Keratinocyte (primary cell): ENCODE measurements at regions not wholly inside any gene's neighbourhood (a gene's known extent, or its start where the extent isn't known, plus 50 kb on each side); places are given as distances from the start of the nearest gene placed in this dataset.

Experiments
- DNase-seq: peaks from one replicate; pipeline ENCODE4 v3.0.0-alpha.2; 2011; ENCODE audit warnings: low read depth, missing footprints, low spot score
- FAIRE-seq: peaks from 2 replicates; lab custom pipeline; 2011; peaks lifted over from hg19 to GRCh38; lab: Jason Lieb, UNC
- H2AFZ ChIP-seq: 2 replicates; pipeline ENCODE4 v1.6.0; 2012; ENCODE audit warnings: low read length, control low read depth, inconsistent platforms; ENCODE audit not compliant: control insufficient read depth
- H3K27ac ChIP-seq: 2 replicates; pipeline ENCODE4 v1.5.1; 2011; ENCODE audit warnings: low read length; ENCODE audit not compliant: control insufficient read depth, insufficient read depth
- H3K27me3 ChIP-seq: 3 replicates; pipeline ENCODE4 v1.6.0; 2011; ENCODE audit warnings: low read length; ENCODE audit not compliant: control insufficient read depth, insufficient read depth; ENCODE audit errors: extremely low read depth
- H3K36me3 ChIP-seq, 2 experiments: 2 replicates in 1 of 2; 3 replicates in 1 of 2; pipeline ENCODE4 v1.5.1; 2011; ENCODE audit warnings: low read length in 2 of 2, mild to moderate bottlenecking in 1 of 2; ENCODE audit not compliant: control insufficient read depth in 2 of 2, insufficient read depth in 2 of 2; ENCODE audit errors: extremely low read depth in 1 of 2
- H3K4me1 ChIP-seq: 3 replicates; pipeline ENCODE4 v1.5.1; 2011; ENCODE audit warnings: low read length; ENCODE audit not compliant: control insufficient read depth, insufficient read depth; ENCODE audit errors: extremely low read depth
- H3K4me2 ChIP-seq: 3 replicates; pipeline ENCODE4 v1.6.0; 2011; ENCODE audit warnings: low read depth, low read length; ENCODE audit not compliant: control insufficient read depth, insufficient read depth; ENCODE audit errors: extremely low read depth
- H3K4me3 ChIP-seq, 3 experiments: fragments of 200-600 bp in 1 of 3; sonication (generic) in 1 of 3; 2 replicates in 2 of 3; 3 replicates in 1 of 3; pipeline ENCODE4 v1.5.1; 2011 to 2016; ENCODE audit warnings: low read length in 3 of 3, mild to moderate bottlenecking in 3 of 3, control low read depth in 2 of 3, inconsistent platforms in 1 of 3, low read depth in 1 of 3, mixed read lengths in 1 of 3, mixed run types in 1 of 3, moderate library complexity in 1 of 3; ENCODE audit not compliant: control insufficient read depth in 2 of 3, insufficient read depth in 2 of 3; ENCODE audit errors: extremely low read depth in 1 of 3
- H3K79me2 ChIP-seq: 2 replicates; pipeline ENCODE4 v1.6.0; 2012; ENCODE audit warnings: low read length; ENCODE audit not compliant: control insufficient read depth, insufficient read depth
- H3K9ac ChIP-seq: 3 replicates; pipeline ENCODE4 v1.6.0; 2011; ENCODE audit warnings: low read length; ENCODE audit not compliant: control insufficient read depth, insufficient read depth; ENCODE audit errors: extremely low read depth
- H3K9me1 ChIP-seq: 3 replicates; pipeline ENCODE4 v1.6.0; 2011; ENCODE audit warnings: low read length; ENCODE audit not compliant: control insufficient read depth, insufficient read depth; ENCODE audit errors: extremely low read depth
- H3K9me3 ChIP-seq: 2 replicates; pipeline ENCODE4 v1.5.1; 2012; ENCODE audit warnings: low read depth, low read length; ENCODE audit not compliant: control insufficient read depth
- H4K20me1 ChIP-seq: 3 replicates; pipeline ENCODE4 v1.6.0; 2011; ENCODE audit warnings: low read length; ENCODE audit not compliant: control insufficient read depth, insufficient read depth; ENCODE audit errors: extremely low read depth
- EZH2 ChIP-seq: IDR thresholded peaks from one replicate; pipeline ENCODE4 v1.6.1; 2012; ENCODE audit warnings: inconsistent platforms, mild to moderate bottlenecking, low read length, moderate library complexity
- dilution Hi-C: fragments of 300-500 bp; cut with MboI; formaldehyde crosslinking; loops from one replicate; pipeline ENCODE4 v1.7.0; 2020; ENCODE audit warnings: low sequenced_read_pairs; ENCODE audit not compliant: extremely low pct_ligation_motif_present
- TF ChIP-seq, protein P1 (sequence below), 3 experiments: IDR thresholded peaks in 1 of 3; conservative IDR thresholded peaks in 1 of 3; optimal IDR thresholded peaks in 1 of 3; 2 replicates in 2 of 3; 3 replicates in 1 of 3; pipeline versions ENCODE3 to v1.5.1; 2011; ENCODE audit warnings: low read length in 3 of 3, mild to moderate bottlenecking in 3 of 3, moderate library complexity in 2 of 3, control low read depth in 1 of 3, inconsistent platforms in 1 of 3; ENCODE audit not compliant: insufficient read depth in 2 of 3; ENCODE audit errors: extremely low read depth in 1 of 3

DNA sequence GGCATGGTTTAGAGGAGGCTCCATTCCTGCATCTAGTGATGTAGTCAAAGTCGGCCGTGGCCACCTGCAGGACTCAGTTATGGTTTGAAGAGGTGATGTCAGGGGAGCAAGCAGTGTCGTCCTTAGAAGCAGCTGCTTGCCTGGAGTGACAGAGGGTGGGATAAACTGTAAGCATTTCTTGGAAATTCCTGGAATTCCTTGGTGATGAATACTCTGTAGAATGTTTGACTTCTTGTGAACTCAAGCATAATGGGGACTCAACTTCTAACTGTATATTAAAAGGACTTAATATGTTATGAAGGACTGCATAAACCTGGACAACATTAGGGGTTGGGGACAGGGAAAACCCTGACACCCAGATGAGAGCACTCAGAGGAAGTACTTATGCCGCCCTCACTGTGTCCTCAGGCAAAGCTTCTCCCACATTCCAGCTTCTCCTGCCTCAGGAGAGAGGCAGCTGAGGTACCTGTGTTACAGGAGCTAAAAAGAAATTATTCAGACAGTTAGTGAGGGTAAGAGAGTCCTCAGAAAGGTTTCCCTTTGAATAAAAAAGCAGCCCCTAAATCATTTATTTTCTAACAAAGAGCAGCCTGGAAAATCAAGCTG lies 459.9 kb upstream of the CELF4 start:
- H3K36me3 ChIP-seq = no peaks in the 10 kb centered on the region
- H2AFZ ChIP-seq = no peak overlapping the region
- H3K27ac ChIP-seq = no peak overlapping the region
- dilution Hi-C loops = no loop called here
- DNase-seq (no peak), FAIRE-seq (peak; percentile 53)
- H3K27me3 ChIP-seq = no peaks in the 10 kb centered on the region
- H3K9me3 ChIP-seq = no peaks in the 10 kb centered on the region
- H3K4me1 ChIP-seq = peaks cover 9% of the 10 kb centered on the region
- H3K79me2 ChIP-seq = no peaks in the 10 kb centered on the region
- TF ChIP-seq EZH2 = no peak
- TF ChIP-seq, protein P1, sequence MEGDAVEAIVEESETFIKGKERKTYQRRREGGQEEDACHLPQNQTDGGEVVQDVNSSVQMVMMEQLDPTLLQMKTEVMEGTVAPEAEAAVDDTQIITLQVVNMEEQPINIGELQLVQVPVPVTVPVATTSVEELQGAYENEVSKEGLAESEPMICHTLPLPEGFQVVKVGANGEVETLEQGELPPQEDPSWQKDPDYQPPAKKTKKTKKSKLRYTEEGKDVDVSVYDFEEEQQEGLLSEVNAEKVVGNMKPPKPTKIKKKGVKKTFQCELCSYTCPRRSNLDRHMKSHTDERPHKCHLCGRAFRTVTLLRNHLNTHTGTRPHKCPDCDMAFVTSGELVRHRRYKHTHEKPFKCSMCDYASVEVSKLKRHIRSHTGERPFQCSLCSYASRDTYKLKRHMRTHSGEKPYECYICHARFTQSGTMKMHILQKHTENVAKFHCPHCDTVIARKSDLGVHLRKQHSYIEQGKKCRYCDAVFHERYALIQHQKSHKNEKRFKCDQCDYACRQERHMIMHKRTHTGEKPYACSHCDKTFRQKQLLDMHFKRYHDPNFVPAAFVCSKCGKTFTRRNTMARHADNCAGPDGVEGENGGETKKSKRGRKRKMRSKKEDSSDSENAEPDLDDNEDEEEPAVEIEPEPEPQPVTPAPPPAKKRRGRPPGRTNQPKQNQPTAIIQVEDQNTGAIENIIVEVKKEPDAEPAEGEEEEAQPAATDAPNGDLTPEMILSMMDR (optimal IDR thresholded peaks at IDR 0.05 in 1 of 3, IDR thresholded peaks at IDR 0.05 in 1 of 3, conservative IDR thresholded peaks at IDR 0.05 in 1 of 3; ENCODE audit: extremely low read depth in 1 of 3, insufficient read depth in 2 of 3, low read length in 3 of 3) = no peak
- H3K9ac ChIP-seq = no peak overlapping the region
- no peaks in the 10 kb centered on the region for H3K9me1 ChIP-seq
- H3K4me2 ChIP-seq = peak overlapping the region; percentile 45
- H3K4me3 ChIP-seq = no peak overlapping the region
- H4K20me1 ChIP-seq = no peaks in the 10 kb centered on the region

DNA sequence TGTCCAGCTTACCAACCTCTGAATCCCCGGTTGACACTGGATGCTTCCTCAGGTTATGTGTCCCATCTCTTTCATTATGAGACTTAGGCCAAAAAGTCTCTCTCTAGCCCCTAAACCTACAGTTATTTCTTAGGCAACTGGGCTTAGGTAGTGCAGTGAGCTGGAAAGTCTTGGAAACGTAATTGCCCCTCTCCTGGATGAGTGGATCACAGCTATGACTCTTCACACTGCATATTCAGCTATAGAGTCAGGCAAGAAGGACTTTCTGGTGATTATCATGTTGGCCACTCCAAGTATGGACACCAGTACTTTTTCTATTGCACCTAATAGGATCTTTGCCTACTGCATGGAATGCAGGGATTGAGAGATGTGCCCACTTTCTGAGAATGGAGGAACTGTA lies 458.3 kb upstream of the CELF4 start:
- no peak overlapping the region for H3K4me2 ChIP-seq
- TF ChIP-seq EZH2 = no peak
- TF ChIP-seq, protein P1 (optimal IDR thresholded peaks at IDR 0.05 in 1 of 3, IDR thresholded peaks at IDR 0.05 in 1 of 3, conservative IDR thresholded peaks at IDR 0.05 in 1 of 3; ENCODE audit: extremely low read depth in 1 of 3, insufficient read depth in 2 of 3, low read length in 3 of 3) = no peak
- H3K9me1 ChIP-seq = no peaks in the 10 kb centered on the region
- H4K20me1 ChIP-seq = no peaks in the 10 kb centered on the region
- no peak overlapping the region for H3K4me3 ChIP-seq
- DNase-seq (no peak), FAIRE-seq (no peak)
- no peaks in the 10 kb centered on the region for H3K9me3 ChIP-seq
- H3K9ac ChIP-seq = no peak overlapping the region
- H3K27ac ChIP-seq = no peak overlapping the region
- H3K27me3 ChIP-seq = no peaks in the 10 kb centered on the region
- H3K36me3 ChIP-seq = no peaks in the 10 kb centered on the region
- peaks cover 9% of the 10 kb centered on the region for H3K4me1 ChIP-seq
- no peak overlapping the region for H2AFZ ChIP-seq
- H3K79me2 ChIP-seq = no peaks in the 10 kb centered on the region
- dilution Hi-C loops = no loop called here
